ENCODE measurements at regions not wholly inside any gene's neighbourhood (a gene's known extent, or its start where the extent isn't known, plus 50 kb on each side); places are given as distances from the start of the nearest gene placed in this dataset.

GRCh38 chr2:198494931-198495330 is 690.5 kb downstream of the PLCL1 start:
- intact Hi-C loops (cut with DNase I): no loop called here
- H3K27me3 ChIP-seq: no peaks in the 10 kb centered on the region
- H3K36me3 ChIP-seq: no peaks in the 10 kb centered on the region
- 78% methylated on average over 1 of the region's 1 CpG for WGBS
- H3K27ac ChIP-seq (replicated peaks in 1 of 4): no peak overlapping the region
- no peaks in the 10 kb centered on the region for H3K9me3 ChIP-seq
- TF ChIP-seq POLR2AphosphoS5 (IDR thresholded peaks at IDR 0.05): no peak
- TF ChIP-seq POLR2A (IDR thresholded peaks at IDR 0.05; ENCODE audit: low read depth): no peak
- TF ChIP-seq CTCF (IDR thresholded peaks at IDR 0.05): no peak
- TF ChIP-seq EP300 (IDR thresholded peaks at IDR 0.05): no peak
- no peak for DNase-seq (ENCODE audit: extremely low spot score)
- H3K4me3 ChIP-seq: no peak overlapping the region
- H3K4me1 ChIP-seq: no peaks in the 10 kb centered on the region

GRCh38 chr2:198490748-198491147 is 686.4 kb downstream of the PLCL1 start:
- Histone ChIP-seq H3K9me3 (no peaks in the 10 kb centered on the region), H3K27ac (replicated peaks in 1 of 4) (no peak overlapping the region), H3K4me1 (no peaks in the 10 kb centered on the region), H3K27me3 (no peaks in the 10 kb centered on the region), H3K36me3 (no peaks in the 10 kb centered on the region), H3K4me3 (no peak overlapping the region)
- DNase-seq (ENCODE audit: extremely low spot score): no peak
- intact Hi-C loops (cut with DNase I): no loop called here
- TF ChIP-seq POLR2A (IDR thresholded peaks at IDR 0.05; ENCODE audit: low read depth) (no peak), CTCF (IDR thresholded peaks at IDR 0.05) (no peak), EP300 (IDR thresholded peaks at IDR 0.05) (no peak), POLR2AphosphoS5 (IDR thresholded peaks at IDR 0.05) (no peak)
- WGBS: 59% methylated on average over 2 of the region's 2 CpGs

- no peaks in the 10 kb centered on the region for H3K4me1 ChIP-seq
- H3K9me3 ChIP-seq: no peaks in the 10 kb centered on the region
- no peaks in the 10 kb centered on the region for H3K36me3 ChIP-seq
- H3K27ac ChIP-seq (replicated peaks in 1 of 4): no peak overlapping the region
- no peak for DNase-seq (ENCODE audit: extremely low spot score)
- no peaks in the 10 kb centered on the region for H3K27me3 ChIP-seq
- intact Hi-C loops (cut with DNase I): no loop called here
- H3K4me3 ChIP-seq: no peak overlapping the region
- TF ChIP-seq POLR2A (IDR thresholded peaks at IDR 0.05; ENCODE audit: low read depth) (no peak), CTCF (IDR thresholded peaks at IDR 0.05) (no peak), POLR2AphosphoS5 (IDR thresholded peaks at IDR 0.05) (no peak), EP300 (IDR thresholded peaks at IDR 0.05) (no peak)
Measured at GRCh38 chr2:198488964-198489363, 684.6 kb downstream of the PLCL1 start.

GRCh38 chr2:198483051-198483450 is 678.7 kb downstream of the PLCL1 start:
- TF ChIP-seq EP300 (IDR thresholded peaks at IDR 0.05) (no peak), POLR2A (IDR thresholded peaks at IDR 0.05; ENCODE audit: low read depth) (no peak), CTCF (IDR thresholded peaks at IDR 0.05) (no peak), POLR2AphosphoS5 (IDR thresholded peaks at IDR 0.05) (no peak)
- intact Hi-C loops (cut with DNase I): no loop called here
- Histone ChIP-seq H3K27ac (replicated peaks in 1 of 4) (no peak overlapping the region), H3K36me3 (no peaks in the 10 kb centered on the region), H3K4me3 (no peak overlapping the region), H3K4me1 (no peaks in the 10 kb centered on the region), H3K9me3 (no peaks in the 10 kb centered on the region), H3K27me3 (no peaks in the 10 kb centered on the region)
- 71% methylated on average over 2 of the region's 2 CpGs for WGBS
- no peak for DNase-seq (ENCODE audit: extremely low spot score)

- Histone ChIP-seq H3K36me3 (no peaks in the 10 kb centered on the region), H3K9me3 (no peaks in the 10 kb centered on the region), H3K27me3 (no peaks in the 10 kb centered on the region), H3K27ac (replicated peaks in 1 of 4) (no peak overlapping the region), H3K4me3 (no peak overlapping the region), H3K4me1 (no peaks in the 10 kb centered on the region)
- TF ChIP-seq EP300 (IDR thresholded peaks at IDR 0.05) (no peak), CTCF (IDR thresholded peaks at IDR 0.05) (no peak), POLR2AphosphoS5 (IDR thresholded peaks at IDR 0.05) (no peak), POLR2A (IDR thresholded peaks at IDR 0.05; ENCODE audit: low read depth) (no peak)
- 68% methylated on average over 2 of the region's 2 CpGs for WGBS
- no peak for DNase-seq (ENCODE audit: extremely low spot score)
- intact Hi-C loops (cut with DNase I): no loop called here
Measured at GRCh38 chr2:198479065-198479464, 674.7 kb downstream of the PLCL1 start.

Measured in esophagus muscularis mucosa (tissue), 4 donors.